Esophagus muscularis mucosa (tissue), 3 donors: ENCODE measurements at regions not wholly inside any gene's neighbourhood (a gene's known extent, or its start where the extent isn't known, plus 50 kb on each side); places are given as distances from the start of the nearest gene placed in this dataset.

Source experiments
- CTCF ChIP-seq, 3 experiments: fragments of 200-600 bp in 2 of 3; fragments of 450-650 bp in 1 of 3; sonication (generic) in 2 of 3; IDR thresholded peaks; one replicate each; pipeline ENCODE4 v1.5.1; 2017 to 2019; ENCODE audit warnings: antibody characterized with exemption in 3 of 3, mild to moderate bottlenecking in 2 of 3, moderate library complexity in 1 of 3
- POLR2AphosphoS5 ChIP-seq, 2 donors: sonication (generic); formaldehyde crosslinking; IDR thresholded peaks; one replicate each; pipeline ENCODE4 v1.6.1; 2017; ENCODE audit warnings: antibody characterized with exemption in 2 of 2

DNA sequence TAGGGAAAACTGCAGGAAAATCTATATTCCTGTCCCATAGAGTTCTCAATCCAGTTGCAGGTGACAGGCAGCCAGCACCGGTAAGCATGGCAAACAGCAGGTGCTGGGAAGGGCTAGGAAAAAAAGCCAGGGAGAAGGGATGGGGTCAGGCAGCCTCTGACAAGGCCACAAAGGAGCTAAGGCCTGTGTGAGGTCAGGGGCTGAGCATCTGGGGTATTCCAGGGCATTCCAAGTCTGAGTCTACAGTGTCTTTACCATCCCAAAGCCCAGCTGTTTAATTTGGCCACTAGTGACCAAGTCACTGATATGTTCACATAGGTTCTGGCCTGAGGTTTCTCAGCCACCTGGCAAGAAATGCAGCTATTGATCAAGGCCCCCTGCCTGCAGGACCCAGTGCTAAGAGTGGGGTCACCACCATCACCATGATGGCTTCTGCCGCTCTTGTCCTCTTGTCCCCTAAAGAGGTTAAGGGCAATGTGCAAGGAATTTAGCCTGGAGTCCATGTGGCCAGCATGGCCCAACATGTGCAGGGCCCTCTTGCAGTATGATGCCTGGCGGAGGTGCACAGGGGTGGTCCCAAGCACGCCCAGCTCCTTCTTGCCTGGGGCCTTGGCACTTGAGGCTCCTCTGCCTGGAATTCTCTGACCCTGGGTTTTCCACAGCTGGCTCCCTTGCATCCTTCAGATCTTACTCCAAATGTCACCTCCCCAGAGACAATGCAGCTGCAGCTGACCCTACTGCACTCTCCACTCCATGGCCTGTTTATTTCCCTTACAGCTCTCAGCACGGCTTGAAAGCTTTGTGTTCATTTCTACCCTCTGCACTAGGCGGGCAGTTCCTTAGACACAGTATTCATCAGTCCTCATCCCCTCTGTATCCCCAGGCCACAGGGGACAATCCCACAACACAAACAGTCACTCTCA, 213.1 kb downstream of the MSX2 start:
- TF ChIP-seq POLR2AphosphoS5 (IDR thresholded peaks at IDR 0.05) (no peak), CTCF (IDR thresholded peaks at IDR 0.05) (no peak)
